ENCODE measurements at regions not wholly inside any gene's neighbourhood (a gene's known extent, or its start where the extent isn't known, plus 50 kb on each side); places are given as distances from the start of the nearest gene placed in this dataset.

DNA sequence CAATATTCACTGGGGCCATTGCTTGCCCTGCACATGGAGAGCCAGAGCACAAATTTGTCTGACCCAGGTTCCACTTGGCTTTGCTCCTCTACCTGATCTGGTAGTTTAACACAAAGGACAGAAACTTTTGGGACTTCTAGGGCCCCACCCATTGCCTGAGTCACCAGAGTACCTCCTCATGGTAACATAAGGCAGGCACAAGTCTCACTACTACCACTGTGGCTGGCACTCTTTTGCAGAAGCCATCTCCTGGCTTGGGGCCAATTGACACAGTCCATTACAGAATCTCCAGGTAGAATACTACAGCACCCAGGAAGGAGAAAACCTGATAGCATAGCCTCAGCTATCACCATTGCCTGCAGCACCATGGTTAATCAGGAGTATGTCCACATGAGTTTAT, 52.6 kb upstream of the NAP1L2 start:
- TF ChIP-seq, protein P1, sequence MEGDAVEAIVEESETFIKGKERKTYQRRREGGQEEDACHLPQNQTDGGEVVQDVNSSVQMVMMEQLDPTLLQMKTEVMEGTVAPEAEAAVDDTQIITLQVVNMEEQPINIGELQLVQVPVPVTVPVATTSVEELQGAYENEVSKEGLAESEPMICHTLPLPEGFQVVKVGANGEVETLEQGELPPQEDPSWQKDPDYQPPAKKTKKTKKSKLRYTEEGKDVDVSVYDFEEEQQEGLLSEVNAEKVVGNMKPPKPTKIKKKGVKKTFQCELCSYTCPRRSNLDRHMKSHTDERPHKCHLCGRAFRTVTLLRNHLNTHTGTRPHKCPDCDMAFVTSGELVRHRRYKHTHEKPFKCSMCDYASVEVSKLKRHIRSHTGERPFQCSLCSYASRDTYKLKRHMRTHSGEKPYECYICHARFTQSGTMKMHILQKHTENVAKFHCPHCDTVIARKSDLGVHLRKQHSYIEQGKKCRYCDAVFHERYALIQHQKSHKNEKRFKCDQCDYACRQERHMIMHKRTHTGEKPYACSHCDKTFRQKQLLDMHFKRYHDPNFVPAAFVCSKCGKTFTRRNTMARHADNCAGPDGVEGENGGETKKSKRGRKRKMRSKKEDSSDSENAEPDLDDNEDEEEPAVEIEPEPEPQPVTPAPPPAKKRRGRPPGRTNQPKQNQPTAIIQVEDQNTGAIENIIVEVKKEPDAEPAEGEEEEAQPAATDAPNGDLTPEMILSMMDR (IDR thresholded peaks at IDR 0.05; ENCODE audit: insufficient read depth, low read depth, low read length): no peak
- no peak for TF ChIP-seq EZH2 (IDR thresholded peaks at IDR 0.05; ENCODE audit: insufficient read depth, low read length)

Measured in astrocyte (in vitro differentiated cells and primary cell).